RWPE2 (cell line): ENCODE measurements at regions not wholly inside any gene's neighbourhood (a gene's known extent, or its start where the extent isn't known, plus 50 kb on each side); places are given as distances from the start of the nearest gene placed in this dataset.

ENCODE experiments used
- ATAC-seq: fragments of 200-7000 bp; cut with Tn5 transposase; 3 replicates; pipeline ENCODE4 v1.9.1; 2021; ENCODE audit warnings: low read depth
- DNase-seq: peaks from one replicate; pipeline ENCODE4 v3.0.0-alpha.2; 2020; ENCODE audit warnings: low spot score
- H3K27ac ChIP-seq: fragments of 450-650 bp; 2 replicates; pipeline ENCODE4 v1.5.1; 2017; ENCODE audit warnings: mild to moderate bottlenecking; ENCODE audit not compliant: poor library complexity, severe bottlenecking
- H3K27me3 ChIP-seq: fragments of 250-450 bp; sonication (Bioruptor Pico); 2 replicates; pipeline ENCODE4 v1.5.1; 2021; ENCODE audit warnings: mild to moderate bottlenecking, moderate library complexity; ENCODE audit not compliant: insufficient read depth, poor library complexity, severe bottlenecking
- H3K36me3 ChIP-seq: fragments of 250-450 bp; sonication (Bioruptor Pico); 2 replicates; pipeline ENCODE4 v1.5.1; 2020; ENCODE audit warnings: low read depth, mild to moderate bottlenecking, moderate library complexity
- H3K4me1 ChIP-seq: fragments of 250-450 bp; sonication (Bioruptor Pico); 2 replicates; pipeline ENCODE4 v1.5.1; 2021; ENCODE audit warnings: mild to moderate bottlenecking, moderate library complexity; ENCODE audit not compliant: insufficient read depth, poor library complexity, severe bottlenecking
- H3K4me3 ChIP-seq: fragments of 250-450 bp; sonication (Bioruptor Pico); 2 replicates; pipeline ENCODE4 v1.5.1; 2021; ENCODE audit warnings: mild to moderate bottlenecking, moderate library complexity; ENCODE audit not compliant: severe bottlenecking
- H3K9me3 ChIP-seq: fragments of 250-450 bp; sonication (Bioruptor Pico); 2 replicates; pipeline ENCODE4 v1.5.1; 2021; ENCODE audit warnings: mild to moderate bottlenecking, moderate library complexity; ENCODE audit not compliant: severe bottlenecking
- CTCF ChIP-seq: fragments of 450-650 bp; IDR thresholded peaks from one replicate; pipeline ENCODE4 v1.5.1; 2017; ENCODE audit warnings: mild to moderate bottlenecking, moderate library complexity; ENCODE audit not compliant: poor library complexity, severe bottlenecking

DNA sequence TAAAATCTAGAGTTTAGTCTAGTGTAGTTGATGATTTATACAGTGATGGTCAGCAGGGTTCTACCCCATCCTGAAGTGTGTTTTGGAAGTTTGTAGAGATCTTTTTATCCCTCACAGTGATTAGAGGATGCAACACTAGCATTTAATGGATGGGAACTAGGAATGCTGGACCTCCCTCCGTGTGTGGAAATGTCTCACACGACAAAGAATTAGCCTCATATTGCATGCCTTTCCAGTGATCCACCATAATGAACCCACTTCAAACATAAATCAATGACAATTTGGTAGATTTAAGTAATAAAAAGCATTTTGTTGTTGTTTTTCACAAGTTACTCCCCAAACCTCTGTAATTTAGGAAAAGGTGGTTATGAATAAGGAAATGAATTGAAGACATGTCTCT is 82.5 kb upstream of the LMNB1 start:
- H3K27me3 ChIP-seq = no peaks in the 10 kb centered on the region
- H3K36me3 ChIP-seq = no peaks in the 10 kb centered on the region
- no peak overlapping the region for H3K27ac ChIP-seq
- ATAC-seq (no peak), DNase-seq (no peak)
- no peaks in the 10 kb centered on the region for H3K4me1 ChIP-seq
- no peak overlapping the region for H3K4me3 ChIP-seq
- H3K9me3 ChIP-seq = no peaks in the 10 kb centered on the region
- TF ChIP-seq CTCF = no peak

DNA sequence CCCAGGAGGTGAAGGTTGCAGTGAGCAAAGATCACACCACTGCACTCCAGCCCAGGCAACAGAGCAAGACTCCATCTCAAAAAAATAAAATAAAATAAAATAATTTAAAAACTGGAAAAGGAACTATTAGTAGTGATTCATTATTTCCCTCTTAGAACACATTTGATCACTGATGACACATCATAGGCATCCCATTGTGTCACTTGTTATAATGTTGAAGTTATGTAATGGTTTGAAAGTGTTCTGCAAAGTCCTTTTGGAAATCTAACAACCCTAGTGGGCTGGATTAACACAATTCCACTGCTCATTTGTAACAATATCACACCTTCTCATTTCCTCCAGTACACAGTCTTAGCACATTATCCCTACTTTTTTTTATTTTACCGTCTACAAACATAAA is 81.8 kb upstream of the LMNB1 start:
- no peak; the same call in 2 of the 3 replicates for ATAC-seq
- Histone ChIP-seq H3K36me3 (no peaks in the 10 kb centered on the region), H3K4me3 (no peak overlapping the region), H3K4me1 (no peaks in the 10 kb centered on the region), H3K27ac (no peak overlapping the region), H3K9me3 (no peaks in the 10 kb centered on the region), H3K27me3 (no peaks in the 10 kb centered on the region)
- no peak for TF ChIP-seq CTCF
- no peak for DNase-seq

GRCh38 chr5:126707080-126707479 is 69.9 kb upstream of the LMNB1 start:
- no peaks in the 10 kb centered on the region for H3K4me1 ChIP-seq
- no peak overlapping the region for H3K27ac ChIP-seq
- H3K27me3 ChIP-seq = no peaks in the 10 kb centered on the region
- H3K9me3 ChIP-seq = no peaks in the 10 kb centered on the region
- ATAC-seq (no peak), DNase-seq (no peak)
- no peak for TF ChIP-seq CTCF
- no peaks in the 10 kb centered on the region for H3K36me3 ChIP-seq
- no peak overlapping the region for H3K4me3 ChIP-seq

DNA sequence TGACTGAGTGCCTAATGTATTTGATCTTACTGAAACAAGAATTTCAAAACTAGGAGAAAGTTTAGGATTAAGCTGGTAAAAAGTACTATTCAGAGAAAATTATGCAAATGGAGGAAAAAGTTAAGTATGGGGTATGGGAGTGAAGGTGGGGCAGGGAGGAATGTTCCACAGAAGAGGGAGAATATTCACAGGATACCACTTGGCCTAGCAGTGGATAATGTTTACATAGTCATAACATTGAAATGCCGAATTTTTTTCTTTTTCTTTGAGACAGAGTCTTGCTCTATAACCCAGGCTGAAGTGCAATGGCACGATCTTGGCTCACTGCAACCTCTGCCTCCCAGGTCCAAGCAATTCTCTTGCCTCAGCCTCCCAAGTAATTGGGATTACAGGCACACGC is 61.2 kb upstream of the LMNB1 start:
- 0 out of 3 replicates have a peak, but pooled peaks have one; percentile 38 for ATAC-seq
- TF ChIP-seq CTCF = no peak
- Histone ChIP-seq H3K27me3 (no peaks in the 10 kb centered on the region), H3K36me3 (no peaks in the 10 kb centered on the region), H3K4me1 (no peaks in the 10 kb centered on the region), H3K9me3 (no peaks in the 10 kb centered on the region), H3K4me3 (no peak overlapping the region), H3K27ac (no peak overlapping the region)
- DNase-seq = no peak

- Histone ChIP-seq H3K36me3 (no peaks in the 10 kb centered on the region), H3K27ac (no peak overlapping the region), H3K27me3 (no peaks in the 10 kb centered on the region), H3K4me3 (no peak overlapping the region), H3K9me3 (no peaks in the 10 kb centered on the region), H3K4me1 (no peaks in the 10 kb centered on the region)
- DNase-seq (no peak), ATAC-seq (no peak)
- no peak for TF ChIP-seq CTCF
Measured at GRCh38 chr5:126716861-126717260, 60.1 kb upstream of the LMNB1 start.
